ENCODE measurements at regions not wholly inside any gene's neighbourhood (a gene's known extent, or its start where the extent isn't known, plus 50 kb on each side); places are given as distances from the start of the nearest gene placed in this dataset.
A peak's percentile ranks its signal among the peaks of the same experiment; 100 is the strongest.

- no peak for DNase-seq
These were observed 138.3 kb upstream of the CDH13 start for GRCh38 chr16:82488460-82488859.

DNA sequence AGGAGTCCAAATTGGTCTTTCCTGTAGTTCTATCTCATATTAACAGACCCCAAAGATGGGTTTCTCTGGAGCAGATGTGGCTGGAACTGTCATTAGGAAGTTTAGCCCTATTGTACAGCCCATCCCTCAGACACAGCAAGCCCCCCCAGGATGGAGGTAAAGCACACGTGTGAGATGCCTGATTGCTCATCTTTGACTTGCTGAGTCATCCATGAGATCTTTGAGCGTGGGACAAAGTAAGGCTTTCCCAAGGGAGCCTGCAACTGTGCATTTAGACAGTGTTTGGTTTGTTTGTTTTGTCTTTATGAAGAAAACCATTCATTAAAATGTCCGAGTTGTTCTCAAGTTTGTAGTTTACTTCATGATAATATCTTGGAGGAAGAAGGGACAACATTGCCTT lies 145.3 kb upstream of the CDH13 start:
- no peak for DNase-seq

DNA sequence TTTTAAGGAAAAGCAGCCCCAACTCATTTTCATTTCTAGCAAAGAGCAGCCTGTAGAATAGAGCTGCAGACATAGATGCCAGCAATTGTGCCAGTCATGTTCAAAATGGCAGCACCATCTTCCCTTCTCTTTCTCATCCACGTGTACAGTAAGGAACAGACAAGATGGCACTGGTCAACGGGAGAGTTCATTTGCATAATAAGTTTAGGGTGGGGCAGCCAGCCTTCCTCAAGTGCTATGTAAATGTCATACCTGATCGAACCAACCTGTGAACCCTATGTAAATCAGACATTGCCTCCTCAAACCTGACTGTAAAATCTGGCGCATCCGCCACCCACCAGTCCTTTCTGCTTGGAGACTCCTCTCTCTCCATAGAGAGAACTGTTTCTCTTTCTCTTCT lies 150.0 kb upstream of the CDH13 start:
- DNase-seq, result no peak

GRCh38 chr16:82470620-82471152 lies 156.1 kb upstream of the CDH13 start:
- DNase-seq, result no peak

GRCh38 chr16:82470016-82470415 lies 156.8 kb upstream of the CDH13 start:
- DNase-seq, result no peak

DNA sequence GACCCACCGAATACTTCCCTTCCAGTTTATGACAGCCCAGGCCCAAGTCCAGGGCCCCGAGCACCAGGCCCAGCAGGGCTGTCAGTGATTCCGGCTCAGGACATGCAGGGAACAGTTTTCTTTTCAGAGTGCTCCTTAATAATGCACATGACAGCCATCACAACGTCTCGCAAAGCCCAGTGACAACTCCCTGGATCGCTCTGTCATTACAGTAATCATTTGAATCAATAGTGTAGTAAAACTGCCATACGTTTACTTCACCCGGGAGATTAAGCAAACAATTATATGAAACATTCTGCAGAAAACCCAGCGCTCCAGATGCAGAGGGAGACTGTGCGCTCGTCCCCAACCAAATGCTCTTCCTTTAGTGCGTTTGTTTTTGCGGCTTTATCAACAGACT lies 162.6 kb upstream of the CDH13 start:
- DNase-seq, result no peak

DNA sequence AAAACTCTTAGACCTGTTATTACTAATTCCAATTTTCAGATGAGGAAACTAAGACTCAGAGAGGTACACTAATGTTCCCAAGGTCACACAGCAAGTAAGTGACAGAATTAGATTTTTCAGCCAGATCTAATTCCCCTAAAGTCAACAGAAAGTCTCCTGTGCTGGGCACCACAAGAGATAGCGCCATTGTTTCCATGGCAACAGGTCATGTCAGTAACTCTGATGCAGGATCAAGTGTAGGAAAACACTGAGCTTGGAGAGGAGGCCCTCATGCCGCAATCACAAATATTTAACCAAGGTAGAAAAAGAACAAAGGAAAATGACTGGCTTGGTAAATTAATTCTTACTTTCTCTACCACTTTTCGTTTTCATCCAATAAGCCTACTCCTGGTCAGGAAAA lies 166.0 kb upstream of the CDH13 start:
- DNase-seq, result no peak

DNA sequence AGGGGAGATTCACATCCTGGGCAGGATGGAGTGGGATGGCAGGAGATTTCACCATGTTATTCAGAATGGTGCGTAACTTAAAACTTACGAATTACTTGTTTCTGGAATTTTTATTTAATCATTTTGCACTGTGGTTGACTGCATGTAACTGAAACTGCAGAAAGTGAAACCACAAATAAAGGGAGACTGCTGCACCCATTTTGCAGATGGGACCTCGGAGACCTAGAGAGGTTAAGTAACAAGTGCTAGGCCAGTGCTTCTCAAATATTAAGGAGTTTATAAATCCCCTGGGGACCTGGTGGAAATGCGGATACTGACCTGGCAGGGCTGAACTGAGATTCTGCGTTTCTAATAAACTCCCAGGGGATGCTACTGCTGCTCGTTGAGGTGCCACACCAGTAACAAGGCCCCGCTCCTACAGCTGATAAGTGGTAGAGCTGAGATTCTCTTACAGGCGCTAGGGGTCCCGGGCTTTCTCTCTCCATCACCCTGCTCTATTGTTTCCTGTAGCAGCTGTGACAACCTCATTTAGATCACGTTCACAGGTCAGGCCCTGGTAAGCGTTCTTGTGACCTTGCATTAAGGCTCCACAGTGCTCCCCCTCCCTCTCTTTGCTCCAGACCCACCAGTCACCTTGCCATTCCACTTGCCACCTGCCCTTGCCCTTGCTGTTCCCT lies 167.1 kb upstream of the CDH13 start:
- no peak for DNase-seq

DNA sequence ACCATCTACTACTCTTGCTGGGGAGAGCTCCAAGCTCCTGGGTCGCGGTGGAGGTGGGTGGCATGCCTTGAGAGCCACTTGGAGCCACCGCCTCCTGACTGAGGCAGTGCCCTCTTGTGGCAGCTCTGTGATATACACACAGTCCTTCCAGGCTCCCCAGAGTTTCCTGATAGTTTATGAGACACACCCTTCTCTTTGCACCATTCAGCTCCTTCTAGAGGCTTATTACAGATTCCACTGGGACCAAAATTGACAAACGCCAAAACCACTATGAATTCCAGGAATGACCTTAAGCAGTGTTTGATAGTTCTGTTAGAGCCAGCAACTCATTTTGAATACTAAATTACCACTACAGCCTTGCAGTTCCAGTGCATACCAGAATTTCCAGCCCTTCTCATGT lies 170.1 kb upstream of the CDH13 start:
- DNase-seq, result peak; percentile 35

DNA sequence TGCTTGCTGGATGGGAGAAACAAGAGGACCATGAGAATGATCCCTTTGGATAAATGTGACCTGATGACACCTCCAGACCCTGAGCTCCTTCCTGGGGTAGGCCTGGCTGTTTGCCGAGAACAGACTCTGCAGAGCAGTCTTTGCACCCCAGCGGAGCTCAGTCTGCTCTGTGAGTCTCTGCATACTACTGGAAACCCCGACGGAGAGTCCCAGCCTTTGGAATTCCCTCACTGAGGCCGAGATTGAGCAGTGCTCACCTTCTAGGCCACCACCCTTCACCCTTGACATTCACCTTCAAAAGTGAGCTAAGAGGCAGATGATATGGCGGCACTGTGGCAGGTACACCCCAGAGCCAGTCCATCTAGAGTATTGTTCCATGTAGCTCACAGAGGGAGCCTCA lies 172.2 kb upstream of the CDH13 start:
- DNase-seq, result no peak

DNA sequence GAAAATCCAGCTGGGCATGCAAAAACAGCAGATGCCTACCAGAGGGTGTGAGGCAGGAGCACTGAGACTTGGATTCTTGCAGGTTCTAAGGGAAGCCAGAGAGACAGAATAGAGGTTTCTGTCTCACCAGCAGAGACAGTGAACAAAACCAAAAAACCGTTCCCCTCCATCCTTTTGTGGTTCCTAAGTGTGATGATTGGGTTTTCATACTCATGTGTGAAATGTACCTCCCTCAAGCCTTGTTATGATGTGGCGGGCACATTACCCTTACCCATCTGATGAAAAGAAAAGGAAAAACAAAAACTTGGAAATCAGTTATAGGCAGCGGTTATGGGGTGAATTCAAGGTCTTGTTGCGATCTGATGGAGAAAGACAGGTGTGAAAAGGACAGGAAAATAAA lies 172.6 kb upstream of the CDH13 start:
- DNase-seq, result peak; percentile 10

DNA sequence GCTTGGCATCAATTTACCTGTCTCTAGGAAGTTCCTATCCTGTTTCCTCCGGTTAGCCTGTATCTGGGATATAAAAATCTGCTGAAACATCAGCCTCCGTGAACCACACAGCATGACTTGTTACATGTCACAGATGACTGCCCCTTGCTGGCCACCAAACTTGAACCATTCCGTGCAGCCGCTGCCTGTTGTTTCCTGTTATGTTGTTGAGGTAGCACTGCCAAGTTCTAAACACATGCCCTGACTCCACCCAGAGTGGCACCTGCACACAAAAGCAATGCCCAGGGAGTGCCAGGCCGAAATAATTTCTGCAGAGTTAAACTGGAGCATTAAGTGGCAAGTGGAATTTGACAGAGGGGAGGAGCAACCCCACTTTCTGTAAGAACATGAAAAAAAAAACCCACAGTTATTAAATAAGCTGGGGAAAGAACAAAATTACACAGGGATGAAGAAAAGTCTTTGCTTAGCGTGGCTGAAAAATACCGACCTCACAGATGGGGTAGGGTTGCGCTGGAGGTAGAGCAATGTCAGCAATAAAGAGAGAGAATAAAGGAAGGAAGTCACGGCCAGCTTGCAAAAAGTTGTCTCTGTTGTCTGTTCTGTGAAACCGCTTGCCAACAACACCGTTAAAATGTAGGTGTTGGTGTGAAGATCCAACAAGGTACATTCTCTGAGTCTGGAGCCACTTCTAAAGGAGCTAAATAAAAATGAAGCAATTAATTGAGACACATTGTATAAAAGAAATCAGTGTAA lies 174.6 kb upstream of the CDH13 start:
- peak; percentile 9 for DNase-seq

- no peak for DNase-seq
These were observed 175.3 kb upstream of the CDH13 start for GRCh38 chr16:82451449-82451848.

DNA sequence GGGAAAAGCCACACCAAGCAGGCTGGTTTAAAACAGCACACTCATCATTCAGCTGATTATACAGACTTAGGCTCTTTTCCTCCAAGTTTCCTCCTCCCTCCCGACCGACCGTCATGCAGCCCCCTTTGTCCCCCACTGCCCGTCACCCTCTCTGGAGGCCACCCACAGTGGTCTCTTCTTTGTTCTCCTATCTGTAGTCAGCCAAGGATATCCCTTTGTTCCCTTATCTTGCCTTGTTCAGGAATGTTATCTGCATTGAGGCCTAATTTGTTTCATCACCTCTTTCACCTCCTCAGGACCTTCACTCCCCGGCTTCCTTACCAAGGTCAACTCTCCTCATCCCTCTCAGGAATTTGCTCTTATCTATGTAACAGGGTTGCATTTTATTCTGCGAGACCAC lies 186.4 kb upstream of the CDH13 start:
- DNase-seq, result no peak

DNA sequence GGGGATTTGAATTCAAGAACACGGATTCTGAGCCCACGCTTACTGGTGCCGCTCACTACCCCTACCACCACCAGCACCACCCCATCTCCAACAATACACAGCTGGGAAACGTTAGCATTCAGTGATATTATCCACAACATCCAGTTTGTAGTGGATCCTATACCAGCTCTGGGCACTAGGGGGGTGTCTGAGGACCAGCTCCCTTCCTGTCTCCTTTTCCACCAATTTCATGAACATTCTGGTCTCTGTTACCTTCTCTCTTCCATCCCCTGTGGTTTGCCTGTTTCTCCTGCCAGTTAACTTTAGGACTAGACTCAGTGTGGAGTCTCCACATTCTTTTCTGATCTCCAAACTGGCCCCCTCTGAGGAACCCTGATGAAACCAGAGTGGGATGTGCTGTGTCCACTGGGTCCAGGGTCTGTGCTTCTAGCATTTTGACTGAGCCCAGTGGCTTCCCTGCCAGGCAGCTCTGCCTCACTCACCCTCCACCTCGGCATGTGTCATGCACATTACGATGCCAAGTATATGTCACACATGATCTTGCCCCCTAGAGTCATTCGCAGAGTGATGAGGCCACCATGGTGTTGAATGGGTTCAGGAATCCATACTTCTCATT lies 187.0 kb upstream of the CDH13 start:
- DNase-seq, result no peak

GRCh38 chr16:82433042-82433441 lies 193.7 kb upstream of the CDH13 start:
- DNase-seq, result no peak

DNA sequence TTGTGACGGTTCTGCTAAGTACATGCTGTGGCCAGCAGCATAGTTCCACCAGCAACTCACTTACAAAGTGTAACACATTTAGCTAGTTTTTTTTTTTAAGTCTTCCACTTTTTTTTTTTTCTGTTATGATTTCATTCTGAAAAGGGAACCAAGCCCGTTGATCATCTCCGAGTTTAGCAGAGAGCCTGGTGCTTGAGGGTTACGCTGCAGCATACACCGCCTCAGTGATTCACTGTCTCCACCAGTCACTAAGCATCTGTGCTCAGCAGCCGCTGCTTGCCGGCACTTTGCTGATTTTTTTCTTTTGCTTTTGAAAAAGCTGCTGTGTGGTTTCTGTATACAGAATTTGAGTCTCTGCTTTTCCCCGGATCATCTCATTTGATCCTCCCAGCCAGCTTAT lies 194.5 kb upstream of the CDH13 start:
- no peak for DNase-seq

GRCh38 chr16:82425661-82426060 lies 201.1 kb upstream of the CDH13 start:
- no peak for DNase-seq

DNA sequence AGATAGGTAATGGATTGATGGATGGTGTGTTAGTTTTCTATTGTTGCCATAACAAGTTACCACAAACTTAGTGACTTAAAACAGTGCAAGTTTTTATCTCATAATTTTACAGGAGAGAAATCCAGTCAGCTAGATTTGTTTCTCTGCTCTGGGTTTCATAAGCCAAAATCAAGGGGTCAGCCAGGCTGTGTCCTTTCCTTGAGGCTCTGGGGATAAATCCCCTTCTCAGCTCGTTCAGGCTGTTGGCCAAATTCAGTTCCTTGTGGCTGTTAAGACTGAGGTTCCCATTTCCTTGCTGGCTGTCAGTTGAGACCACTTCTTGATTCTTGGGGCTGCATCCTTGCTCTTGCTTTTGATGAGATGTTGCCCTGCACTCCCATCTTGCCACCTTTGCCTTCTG lies 204.9 kb upstream of the CDH13 start:
- no peak for DNase-seq

DNA sequence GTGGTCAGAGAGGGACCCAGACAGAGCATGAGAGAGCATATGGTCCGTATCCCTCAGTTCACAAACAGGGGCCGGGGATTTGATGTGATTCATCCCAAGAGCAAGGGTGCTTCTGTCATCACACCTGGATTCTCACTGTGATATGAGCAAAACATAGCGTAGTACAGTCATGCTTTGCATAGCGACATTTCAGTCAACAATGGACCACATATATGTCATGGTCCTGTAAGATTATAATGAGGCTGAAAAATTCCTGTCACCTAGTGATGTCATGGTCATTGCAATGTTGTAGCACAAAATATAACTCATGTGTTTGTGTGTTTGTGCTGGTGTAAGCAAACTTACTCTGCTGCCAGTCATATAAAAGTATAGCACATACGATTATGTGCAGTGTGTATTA lies 207.4 kb upstream of the CDH13 start:
- no peak for DNase-seq

DNA sequence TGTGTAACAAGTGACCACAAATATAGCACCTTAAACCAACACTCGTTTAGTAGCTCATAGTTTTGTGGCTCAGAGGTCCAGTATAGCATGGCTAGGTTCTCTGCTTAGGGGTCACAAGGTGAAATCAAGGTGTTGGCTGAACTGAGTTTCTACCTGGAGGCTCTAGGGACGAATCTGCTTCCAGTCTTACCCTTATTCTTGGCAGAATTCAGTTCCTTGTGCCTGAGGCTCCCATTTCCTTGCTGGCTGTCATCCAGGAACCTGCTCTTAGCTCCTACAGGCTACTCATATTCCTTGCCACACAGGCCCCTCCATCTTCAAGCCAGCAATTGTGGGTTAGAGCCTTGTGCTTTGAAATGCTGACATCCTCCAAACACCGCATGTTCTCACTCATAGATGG lies 212.3 kb upstream of the CDH13 start:
- no peak for DNase-seq

- no peak for DNase-seq
These were observed 214.0 kb upstream of the CDH13 start for GRCh38 chr16:82412770-82413169.

DNA sequence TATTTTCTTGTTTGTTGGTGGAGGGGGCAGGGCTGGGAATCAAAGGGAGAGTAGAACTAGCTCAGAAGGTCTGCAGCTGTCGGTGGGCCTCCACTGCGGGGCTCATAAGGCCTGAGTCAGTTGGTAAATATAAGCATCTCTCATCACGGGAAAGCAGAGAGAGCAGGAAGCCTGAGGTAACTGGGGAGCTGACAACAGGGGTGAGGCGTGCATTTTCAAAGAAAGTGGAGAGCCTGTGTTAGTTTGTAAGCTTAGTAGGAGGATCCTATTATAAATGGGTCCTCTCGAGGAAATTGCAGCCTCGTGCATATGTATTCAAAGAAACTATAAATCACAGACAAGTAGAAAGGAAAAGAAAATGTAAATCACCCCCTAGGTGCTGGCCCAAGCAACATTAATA lies 221.0 kb upstream of the CDH13 start:
- DNase-seq, result no peak

All from CD4-positive, alpha-beta T cell treated with Interleukin-12 subunit alpha and Interleukin-12 subunit beta, for 1 hour (primary cell).